ENCODE measurements at regions not wholly inside any gene's neighbourhood (a gene's known extent, or its start where the extent isn't known, plus 50 kb on each side); places are given as distances from the start of the nearest gene placed in this dataset.

- Histone ChIP-seq H3K9me3 (ENCODE audit: control insufficient read depth in 1 of 2, low read length in 2 of 2) (no peaks in the 10 kb centered on the region), H3K36me3 (ENCODE audit: insufficient read depth, low read length) (no peaks in the 10 kb centered on the region), H3K27ac (ENCODE audit: low read depth, low read length) (no peak overlapping the region), H3K4me3 (ENCODE audit: low read length in 2 of 2) (no peak overlapping the region), H3K4me1 (ENCODE audit: insufficient read depth, low read length) (no peaks in the 10 kb centered on the region), H3K27me3 (ENCODE audit: insufficient read depth, low read length) (no peaks in the 10 kb centered on the region)
- POLR2A ChIA-PET (ENCODE audit: partially characterized antibody), result no interaction called here
- H3K9me3 Mint-ChIP-seq, result peaks cover 2 to 13% (median 8%) of the 10 kb centered on the region in 8 donors
- no peak overlapping the region for H3K27ac Mint-ChIP-seq
- H3K27me3 Mint-ChIP-seq, result no peaks in the 10 kb centered on the region
- intact Hi-C loops (cut with micrococcal nuclease), result no loop called here
- no peaks in the 10 kb centered on the region for H3K36me3 Mint-ChIP-seq
- no peaks in the 10 kb centered on the region for H3K4me1 Mint-ChIP-seq
- no peak overlapping the region for H3K4me3 Mint-ChIP-seq
- CTCF ChIA-PET (ENCODE audit: partially characterized antibody), result no interaction called here
- DNase-seq, result no peak
Observed at GRCh38 chr10:55474258-55474657, 673.2 kb upstream of the PCDH15 start.

- DNase-seq, result no peak
- peaks cover 3 to 13% (median 8%) of the 10 kb centered on the region in 8 donors for H3K9me3 Mint-ChIP-seq
- H3K27me3 ChIP-seq (ENCODE audit: insufficient read depth, low read length), result no peaks in the 10 kb centered on the region
- no peak overlapping the region for H3K27ac ChIP-seq (ENCODE audit: low read depth, low read length)
- H3K4me1 ChIP-seq (ENCODE audit: insufficient read depth, low read length), result no peaks in the 10 kb centered on the region
- ChIA-PET POLR2A (ENCODE audit: partially characterized antibody) (no interaction called here), CTCF (ENCODE audit: partially characterized antibody) (no interaction called here)
- no peaks in the 10 kb centered on the region for H3K36me3 Mint-ChIP-seq
- H3K9me3 ChIP-seq (ENCODE audit: control insufficient read depth in 1 of 2, low read length in 2 of 2), result no peaks in the 10 kb centered on the region
- no peaks in the 10 kb centered on the region for H3K4me1 Mint-ChIP-seq
- H3K4me3 Mint-ChIP-seq, result no peak overlapping the region
- H3K27ac Mint-ChIP-seq, result no peak overlapping the region
- H3K27me3 Mint-ChIP-seq, result no peaks in the 10 kb centered on the region
- H3K36me3 ChIP-seq (ENCODE audit: insufficient read depth, low read length), result no peaks in the 10 kb centered on the region
- intact Hi-C loops (cut with micrococcal nuclease), result no loop called here
- no peak overlapping the region for H3K4me3 ChIP-seq (ENCODE audit: low read length in 2 of 2)
Observed at GRCh38 chr10:55470840-55471239, 669.8 kb upstream of the PCDH15 start.

GRCh38 chr10:55466806-55467504 is 665.9 kb upstream of the PCDH15 start:
- ChIA-PET CTCF (ENCODE audit: partially characterized antibody) (no interaction called here), POLR2A (ENCODE audit: partially characterized antibody) (no interaction called here)
- no peak overlapping the region for H3K4me3 Mint-ChIP-seq

GRCh38 chr10:55464083-55464482 is 663.1 kb upstream of the PCDH15 start:
- no peaks in the 10 kb centered on the region for H3K9me3 ChIP-seq (ENCODE audit: control insufficient read depth in 1 of 2, low read length in 2 of 2)
- CTCF ChIA-PET (ENCODE audit: partially characterized antibody), result no interaction called here
- Mint-ChIP-seq H3K9me3 (peaks cover 0 to 18% (median 7%) of the 10 kb centered on the region in 8 donors), H3K4me1 (no peaks in the 10 kb centered on the region), H3K4me3 (no peak overlapping the region), H3K27ac (no peak overlapping the region), H3K27me3 (no peaks in the 10 kb centered on the region), H3K36me3 (no peaks in the 10 kb centered on the region)
- POLR2A ChIA-PET (ENCODE audit: partially characterized antibody), result no interaction called here
- H3K4me1 ChIP-seq (ENCODE audit: insufficient read depth, low read length), result no peaks in the 10 kb centered on the region
- intact Hi-C loops (cut with micrococcal nuclease), result no loop called here
- H3K27me3 ChIP-seq (ENCODE audit: insufficient read depth, low read length), result no peaks in the 10 kb centered on the region
- H3K27ac ChIP-seq (ENCODE audit: low read depth, low read length), result no peak overlapping the region
- no peak for DNase-seq
- H3K4me3 ChIP-seq (ENCODE audit: low read length in 2 of 2), result no peak overlapping the region
- H3K36me3 ChIP-seq (ENCODE audit: insufficient read depth, low read length), result no peaks in the 10 kb centered on the region

More at GRCh38 chr10:55466806-55467504, 665.9 kb upstream of the PCDH15 start:
- no peak overlapping the region for H3K4me3 ChIP-seq (ENCODE audit: low read length in 2 of 2)
- H3K36me3 ChIP-seq (ENCODE audit: insufficient read depth, low read length), result no peaks in the 10 kb centered on the region
- no peak overlapping the region for H3K27ac Mint-ChIP-seq
- no peaks in the 10 kb centered on the region for H3K4me1 Mint-ChIP-seq
- H3K27ac ChIP-seq (ENCODE audit: low read depth, low read length), result no peak overlapping the region
- no peaks in the 10 kb centered on the region for H3K36me3 Mint-ChIP-seq
- H3K9me3 Mint-ChIP-seq, result peaks cover 2 to 18% (median 6%) of the 10 kb centered on the region in 8 donors
- intact Hi-C loops (cut with micrococcal nuclease), result no loop called here
- no peak for DNase-seq
- H3K27me3 Mint-ChIP-seq, result no peaks in the 10 kb centered on the region
- H3K9me3 ChIP-seq (ENCODE audit: control insufficient read depth in 1 of 2, low read length in 2 of 2), result no peaks in the 10 kb centered on the region
- no peaks in the 10 kb centered on the region for H3K4me1 ChIP-seq (ENCODE audit: insufficient read depth, low read length)
- H3K27me3 ChIP-seq (ENCODE audit: insufficient read depth, low read length), result no peaks in the 10 kb centered on the region

GRCh38 chr10:55460008-55460407 is 659.0 kb upstream of the PCDH15 start:
- CTCF ChIA-PET (ENCODE audit: partially characterized antibody), result no interaction called here

GRCh38 chr10:55449981-55450380 is 649.0 kb upstream of the PCDH15 start:
- Histone ChIP-seq H3K4me3 (ENCODE audit: low read length in 2 of 2) (no peak overlapping the region), H3K36me3 (ENCODE audit: insufficient read depth, low read length) (no peaks in the 10 kb centered on the region), H3K9me3 (ENCODE audit: control insufficient read depth in 1 of 2, low read length in 2 of 2) (no peaks in the 10 kb centered on the region), H3K27ac (ENCODE audit: low read depth, low read length) (no peak overlapping the region), H3K4me1 (ENCODE audit: insufficient read depth, low read length) (no peaks in the 10 kb centered on the region), H3K27me3 (ENCODE audit: insufficient read depth, low read length) (no peaks in the 10 kb centered on the region)
- no peak overlapping the region for H3K4me3 Mint-ChIP-seq
- no peaks in the 10 kb centered on the region for H3K27me3 Mint-ChIP-seq
- ChIA-PET POLR2A (ENCODE audit: partially characterized antibody) (no interaction called here), CTCF (ENCODE audit: partially characterized antibody) (no interaction called here)
- H3K9me3 Mint-ChIP-seq, result peaks cover 0 to 9% (median 4%) of the 10 kb centered on the region in 8 donors
- intact Hi-C loops (cut with micrococcal nuclease), result no loop called here
- no peak overlapping the region for H3K27ac Mint-ChIP-seq
- H3K4me1 Mint-ChIP-seq, result no peaks in the 10 kb centered on the region
- H3K36me3 Mint-ChIP-seq, result no peaks in the 10 kb centered on the region
- no peak for DNase-seq

More at GRCh38 chr10:55460008-55460407, 659.0 kb upstream of the PCDH15 start:
- Mint-ChIP-seq H3K36me3 (no peaks in the 10 kb centered on the region), H3K9me3 (peaks cover 0 to 9% (median 4%) of the 10 kb centered on the region in 8 donors), H3K4me1 (no peaks in the 10 kb centered on the region), H3K27me3 (no peaks in the 10 kb centered on the region), H3K27ac (no peak overlapping the region), H3K4me3 (no peak overlapping the region)
- no peaks in the 10 kb centered on the region for H3K27me3 ChIP-seq (ENCODE audit: insufficient read depth, low read length)
- no peaks in the 10 kb centered on the region for H3K36me3 ChIP-seq (ENCODE audit: insufficient read depth, low read length)
- no peak overlapping the region for H3K27ac ChIP-seq (ENCODE audit: low read depth, low read length)
- no peak for DNase-seq
- no peaks in the 10 kb centered on the region for H3K4me1 ChIP-seq (ENCODE audit: insufficient read depth, low read length)
- H3K4me3 ChIP-seq (ENCODE audit: low read length in 2 of 2), result no peak overlapping the region
- H3K9me3 ChIP-seq (ENCODE audit: control insufficient read depth in 1 of 2, low read length in 2 of 2), result no peaks in the 10 kb centered on the region
- POLR2A ChIA-PET (ENCODE audit: partially characterized antibody), result no interaction called here
- intact Hi-C loops (cut with micrococcal nuclease), result no loop called here

GRCh38 chr10:55446441-55447002 is 645.5 kb upstream of the PCDH15 start:
- CTCF ChIA-PET (ENCODE audit: partially characterized antibody), result no interaction called here
- H3K36me3 ChIP-seq (ENCODE audit: insufficient read depth, low read length), result no peaks in the 10 kb centered on the region
- H3K27me3 Mint-ChIP-seq, result no peaks in the 10 kb centered on the region
- no peaks in the 10 kb centered on the region for H3K4me1 Mint-ChIP-seq
- no peak overlapping the region for H3K27ac ChIP-seq (ENCODE audit: low read depth, low read length)
- no peaks in the 10 kb centered on the region for H3K27me3 ChIP-seq (ENCODE audit: insufficient read depth, low read length)
- no peaks in the 10 kb centered on the region for H3K4me1 ChIP-seq (ENCODE audit: insufficient read depth, low read length)
- H3K9me3 Mint-ChIP-seq, result peaks cover 0 to 16% (median 8%) of the 10 kb centered on the region in 8 donors
- H3K9me3 ChIP-seq (ENCODE audit: control insufficient read depth in 1 of 2, low read length in 2 of 2), result no peaks in the 10 kb centered on the region
- POLR2A ChIA-PET (ENCODE audit: partially characterized antibody), result no interaction called here
- DNase-seq, result no peak
- intact Hi-C loops (cut with micrococcal nuclease), result no loop called here
- no peak overlapping the region for H3K27ac Mint-ChIP-seq
- no peak overlapping the region for H3K4me3 ChIP-seq (ENCODE audit: low read length in 2 of 2)
- H3K36me3 Mint-ChIP-seq, result no peaks in the 10 kb centered on the region
- H3K4me3 Mint-ChIP-seq, result no peak overlapping the region
